Fibroblast of skin of left biceps (primary cell): ENCODE measurements at regions not wholly inside any gene's neighbourhood (a gene's known extent, or its start where the extent isn't known, plus 50 kb on each side); places are given as distances from the start of the nearest gene placed in this dataset.

Experiments used
- DNase-seq, 2 experiments: peaks; one replicate each; pipeline ENCODE4 v3.0.0-alpha.2; 2013; ENCODE audit warnings: low read depth in 2 of 2

GRCh38 chr15:66945842-66946241 lies 119.6 kb upstream of the SMAD3 start:
- no peak for DNase-seq

GRCh38 chr15:66946578-66947164 lies 118.7 kb upstream of the SMAD3 start:
- DNase-seq = no peak

DNA sequence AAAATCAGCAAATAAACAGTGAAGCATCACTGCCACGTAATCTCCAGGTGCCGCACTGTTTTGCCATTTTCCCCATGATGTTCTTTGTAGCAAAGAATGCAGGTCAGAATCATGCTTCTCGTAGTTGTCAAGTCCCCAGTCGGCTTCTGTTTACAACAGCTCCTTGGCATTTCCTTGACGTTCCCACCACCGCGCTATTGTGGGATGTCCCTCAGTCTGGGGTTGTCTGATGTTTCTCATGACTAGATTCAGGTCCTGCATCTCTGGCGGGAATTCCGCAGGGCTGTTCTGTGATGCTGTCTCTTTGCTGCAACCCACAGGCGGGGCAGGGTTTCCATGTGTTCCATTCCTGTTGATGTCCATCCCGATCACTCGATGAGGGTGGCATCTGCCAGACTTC lies 117.9 kb upstream of the SMAD3 start:
- no peak for DNase-seq

- no peak for DNase-seq
Observed at GRCh38 chr15:66948294-66948693, 117.1 kb upstream of the SMAD3 start.

- DNase-seq = no peak
Observed at GRCh38 chr15:66950114-66950513, 115.3 kb upstream of the SMAD3 start.

- DNase-seq = peak; percentile 53 to 66
Observed at GRCh38 chr15:66951531-66952320, 113.7 kb upstream of the SMAD3 start.

DNA sequence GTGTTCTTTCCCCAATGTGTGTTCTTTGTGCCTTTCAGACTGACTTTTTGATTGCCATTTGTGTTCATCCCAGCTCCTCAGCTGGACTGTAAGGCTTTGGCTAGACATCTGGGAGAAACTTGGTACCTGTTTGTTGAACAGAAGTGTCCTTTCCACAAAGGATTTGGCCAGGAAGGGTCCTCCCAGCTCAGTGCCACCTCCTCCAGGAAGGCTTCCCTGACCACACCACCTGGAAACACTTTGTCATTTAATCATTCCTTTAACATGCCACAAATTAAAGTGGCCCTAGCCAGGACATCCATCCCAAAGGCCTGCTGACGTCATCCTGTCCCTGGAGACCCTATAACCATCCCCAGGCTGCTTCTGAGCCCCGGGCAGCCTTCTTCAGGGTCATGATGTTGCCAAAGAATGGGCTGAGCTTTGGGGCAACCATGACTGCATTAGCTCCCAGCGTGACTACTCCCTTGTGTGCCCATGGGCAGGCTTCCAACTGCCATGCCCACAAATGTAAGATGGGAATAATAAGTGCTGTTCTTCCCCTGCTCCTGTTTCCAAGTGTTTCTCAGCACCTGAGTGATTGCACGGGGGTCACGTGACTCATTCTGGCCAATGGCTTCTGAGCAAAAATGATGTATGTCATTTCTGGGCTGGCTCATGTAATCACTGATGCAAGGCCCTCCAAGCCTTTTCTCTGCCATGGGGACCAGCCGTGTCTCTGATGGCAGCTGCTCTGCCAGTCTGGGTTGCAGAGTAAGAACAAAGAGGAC lies 112.5 kb upstream of the SMAD3 start:
- DNase-seq = no peak

GRCh38 chr15:66953523-66954229 lies 111.7 kb upstream of the SMAD3 start:
- no peak for DNase-seq

GRCh38 chr15:66954601-66955000 lies 110.8 kb upstream of the SMAD3 start:
- DNase-seq = no peak

DNA sequence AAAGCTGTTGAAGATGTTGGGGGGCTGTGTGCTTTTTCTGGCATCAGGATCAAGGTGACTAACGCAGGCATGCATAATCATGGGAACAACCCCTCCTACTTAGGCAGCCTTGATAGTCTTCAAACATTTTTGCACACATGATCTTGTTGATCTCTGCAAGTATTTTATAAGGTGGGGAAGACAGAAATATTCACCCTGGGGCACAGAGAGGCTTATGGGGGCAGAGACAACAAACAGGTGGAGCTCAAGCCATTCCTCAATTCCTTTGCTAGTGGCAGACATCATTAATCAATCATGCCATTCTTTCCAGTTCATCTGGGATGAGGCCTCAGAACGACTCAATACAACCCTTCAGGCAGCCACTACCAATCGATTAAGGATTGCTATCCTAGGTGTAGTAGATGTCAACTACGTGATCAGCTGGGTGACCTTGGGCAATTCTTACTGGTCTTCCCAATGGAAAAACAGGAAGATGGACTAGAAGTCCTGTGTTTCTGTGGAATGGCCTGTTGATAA lies 110.3 kb upstream of the SMAD3 start:
- DNase-seq = no peak

- DNase-seq = no peak
Observed at GRCh38 chr15:66955871-66956585, 109.4 kb upstream of the SMAD3 start.

DNA sequence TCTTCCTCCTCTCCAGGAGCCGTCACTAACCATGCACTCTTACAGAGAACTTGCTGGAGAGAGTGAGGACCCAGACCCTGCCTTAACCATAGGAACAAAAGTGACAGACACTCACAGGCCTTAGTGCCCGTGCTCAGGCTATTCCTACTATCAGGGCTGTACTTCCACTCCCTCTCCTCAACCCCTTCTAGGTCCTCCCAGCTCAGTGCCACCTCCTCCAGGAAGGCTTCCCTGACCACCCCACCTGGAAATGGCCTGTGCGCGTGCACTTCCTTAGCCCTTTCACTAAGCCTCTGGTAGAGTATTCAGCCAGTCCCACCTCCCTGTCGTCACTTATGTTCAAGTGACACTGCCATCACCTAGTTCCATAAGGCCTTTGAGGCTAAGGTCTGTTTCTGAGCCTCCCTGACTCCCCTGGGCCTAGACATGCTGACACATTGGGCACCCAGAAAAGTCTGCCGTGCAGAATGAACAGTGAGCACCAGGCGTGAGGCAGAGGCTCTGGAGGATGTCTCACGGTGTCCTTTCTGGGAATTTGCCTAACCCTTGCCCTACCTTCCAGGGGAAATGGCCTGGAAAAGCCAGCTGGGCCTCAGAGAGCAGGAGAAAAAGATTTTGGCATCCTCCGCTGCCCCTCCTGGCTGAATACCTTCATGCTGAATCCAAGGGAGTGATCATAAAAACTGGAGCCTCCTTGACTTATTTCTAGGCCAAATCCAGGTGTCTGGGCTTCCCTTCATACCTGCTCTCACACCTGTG lies 108.6 kb upstream of the SMAD3 start:
- no peak for DNase-seq

DNA sequence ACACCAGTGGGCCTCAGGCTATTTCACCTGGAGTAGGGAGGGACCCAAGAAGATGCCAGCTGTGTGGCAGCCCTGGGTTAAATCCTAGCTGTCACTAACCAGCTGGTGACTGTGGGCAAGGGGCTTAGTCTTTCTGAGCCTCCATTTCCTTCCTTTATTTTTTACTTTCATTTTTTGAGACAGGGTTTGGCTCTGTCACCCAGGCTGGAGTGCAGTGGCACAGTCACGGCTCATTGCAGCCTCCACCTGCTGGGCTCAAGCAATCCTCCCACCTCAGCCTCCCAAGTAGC lies 108.0 kb upstream of the SMAD3 start:
- no peak for DNase-seq

DNA sequence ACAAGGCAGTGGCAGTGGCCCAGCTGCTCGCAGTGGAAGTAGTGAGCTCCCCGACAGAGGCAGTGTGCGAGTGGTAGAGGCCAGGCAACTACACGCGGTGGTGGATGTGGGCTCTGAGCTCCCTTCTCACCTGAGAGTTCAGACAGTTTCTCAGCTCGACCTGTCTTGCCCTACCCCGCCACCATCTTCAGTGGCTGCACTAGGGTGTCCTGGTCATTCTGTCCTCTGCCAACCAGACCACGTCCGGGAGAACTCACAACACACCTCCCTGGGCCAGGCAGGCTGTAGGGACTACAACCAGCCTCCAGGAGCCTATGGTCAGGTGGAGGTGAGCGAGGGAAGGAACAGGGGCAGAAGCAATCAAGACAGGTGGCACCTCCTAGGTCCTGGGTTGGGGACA lies 106.3 kb upstream of the SMAD3 start:
- DNase-seq = no peak

- no peak for DNase-seq
Observed at GRCh38 chr15:66959875-66960274, 105.5 kb upstream of the SMAD3 start.

- DNase-seq = no peak
Observed at GRCh38 chr15:66960519-66960918, 104.9 kb upstream of the SMAD3 start.

GRCh38 chr15:66961407-66961884 lies 104.0 kb upstream of the SMAD3 start:
- DNase-seq = peak; percentile 65 to 69

GRCh38 chr15:66961901-66962300 lies 103.5 kb upstream of the SMAD3 start:
- no peak for DNase-seq

DNA sequence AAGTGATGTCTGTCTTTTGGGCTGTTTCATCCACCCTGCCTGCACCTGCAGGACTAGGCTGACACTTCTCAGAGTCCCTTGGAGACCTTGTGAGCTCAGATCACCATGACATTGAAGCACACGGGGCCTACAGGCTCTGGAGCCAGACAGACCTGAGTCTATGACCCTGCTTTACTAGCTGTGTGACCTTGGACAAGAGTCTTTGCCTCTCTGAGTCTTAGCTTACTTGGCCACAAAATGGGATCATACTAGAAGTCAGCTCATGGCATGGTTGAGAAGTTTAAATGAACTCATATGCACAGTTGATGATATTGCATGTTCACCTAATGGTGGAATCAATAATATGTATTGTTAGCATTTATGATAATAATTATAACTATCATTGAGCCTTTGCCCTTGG lies 102.9 kb upstream of the SMAD3 start:
- no peak for DNase-seq

DNA sequence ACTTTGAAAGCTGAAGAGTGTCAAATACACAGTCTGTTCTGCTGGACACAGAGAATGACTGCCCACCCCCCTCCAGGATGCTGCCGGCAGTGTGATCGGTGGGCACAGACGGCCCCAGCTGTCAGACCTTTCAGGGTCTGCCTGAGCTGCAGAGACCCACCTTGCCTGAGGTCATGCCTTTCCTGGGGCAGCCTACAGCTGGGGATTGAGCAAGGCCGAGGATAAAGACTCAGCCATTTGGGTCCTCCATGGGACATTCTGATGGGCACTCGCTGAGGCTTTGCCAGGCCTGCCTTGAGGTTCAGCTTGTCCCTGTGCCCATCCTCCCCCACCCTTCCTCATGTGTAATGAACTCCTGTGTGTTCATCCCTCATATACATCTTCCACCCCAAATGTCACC lies 102.3 kb upstream of the SMAD3 start:
- DNase-seq = no peak

GRCh38 chr15:66963710-66964109 lies 101.7 kb upstream of the SMAD3 start:
- no peak for DNase-seq
